Nephron progenitor cell (in vitro differentiated cells): ENCODE measurements at regions not wholly inside any gene's neighbourhood (a gene's known extent, or its start where the extent isn't known, plus 50 kb on each side); places are given as distances from the start of the nearest gene placed in this dataset.

Experiments used
- DNase-seq: peaks from one replicate; pipeline ENCODE4 v3.0.0; 2021
- H3K27ac Mint-ChIP-seq: 2 replicates; pipeline ENCODE4 v1.8.0; 2021; ENCODE audit warnings: mild to moderate bottlenecking, moderate library complexity, mixed read lengths
- H3K27me3 Mint-ChIP-seq: 2 replicates; pipeline ENCODE4 v1.8.0; 2021; ENCODE audit warnings: mild to moderate bottlenecking, low read depth, mixed read lengths; ENCODE audit not compliant: poor library complexity
- H3K36me3 Mint-ChIP-seq: 2 replicates; pipeline ENCODE4 v1.8.0; 2021; ENCODE audit warnings: low read depth, mixed read lengths
- H3K4me1 Mint-ChIP-seq: 2 replicates; pipeline ENCODE4 v1.8.0; 2021; ENCODE audit warnings: mixed read lengths
- H3K4me3 Mint-ChIP-seq: 2 replicates; pipeline ENCODE4 v1.8.0; 2021; ENCODE audit warnings: mild to moderate bottlenecking, moderate library complexity, mixed read lengths
- H3K9me3 Mint-ChIP-seq: 2 replicates; pipeline ENCODE4 v1.8.0; 2021; ENCODE audit warnings: mild to moderate bottlenecking, moderate library complexity, mixed read lengths
- CTCF ChIP-seq: fragments of 200-600 bp; sonication (generic); IDR thresholded peaks from 2 replicates; pipeline ENCODE4 v1.5.0; 2021; ENCODE audit warnings: antibody characterized with exemption

- H3K9me3 Mint-ChIP-seq, result no peaks in the 10 kb centered on the region
- DNase-seq, result no peak
- no peaks in the 10 kb centered on the region for H3K36me3 Mint-ChIP-seq
- no peak overlapping the region for H3K27ac Mint-ChIP-seq
- no peaks in the 10 kb centered on the region for H3K4me1 Mint-ChIP-seq
- TF ChIP-seq CTCF, result no peak
- no peak overlapping the region for H3K4me3 Mint-ChIP-seq
- H3K27me3 Mint-ChIP-seq, result no peaks in the 10 kb centered on the region
Measured at GRCh38 chr4:45985038-45985437, 138.8 kb downstream of the GABRG1 start.

- Mint-ChIP-seq H3K4me1 (no peaks in the 10 kb centered on the region), H3K27ac (no peak overlapping the region), H3K36me3 (no peaks in the 10 kb centered on the region), H3K27me3 (no peaks in the 10 kb centered on the region), H3K4me3 (no peak overlapping the region), H3K9me3 (peaks cover 18% of the 10 kb centered on the region)
- TF ChIP-seq CTCF, result no peak
- DNase-seq, result no peak
Measured at GRCh38 chr4:45971108-45971507, 152.7 kb downstream of the GABRG1 start.

- Mint-ChIP-seq H3K27me3 (no peaks in the 10 kb centered on the region), H3K4me3 (no peak overlapping the region), H3K9me3 (no peaks in the 10 kb centered on the region), H3K36me3 (no peaks in the 10 kb centered on the region), H3K27ac (no peak overlapping the region), H3K4me1 (no peaks in the 10 kb centered on the region)
- no peak for DNase-seq
- TF ChIP-seq CTCF, result no peak
Measured at GRCh38 chr4:45957353-45957752, 166.5 kb downstream of the GABRG1 start.

DNA sequence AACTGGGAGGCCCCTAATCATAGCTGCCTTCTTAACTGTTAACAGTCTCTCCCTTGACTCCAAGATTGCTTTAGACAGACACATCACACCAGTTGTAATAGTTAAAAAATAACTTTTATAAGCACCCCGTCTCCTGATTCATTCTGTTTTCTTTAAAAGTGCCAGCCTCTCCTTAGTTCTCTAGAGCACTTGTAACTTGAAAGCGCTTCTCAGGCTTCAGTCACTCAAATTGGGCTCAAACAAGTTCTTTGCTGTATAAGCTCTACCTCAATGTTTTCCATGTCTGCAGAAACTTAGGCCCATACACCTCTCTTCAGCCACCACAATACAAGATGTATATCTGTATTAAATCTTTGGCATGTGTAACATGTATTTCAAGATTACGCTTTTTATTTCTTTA, 169.6 kb downstream of the GABRG1 start:
- Mint-ChIP-seq H3K9me3 (no peaks in the 10 kb centered on the region), H3K27me3 (no peaks in the 10 kb centered on the region), H3K4me3 (no peak overlapping the region), H3K4me1 (no peaks in the 10 kb centered on the region), H3K36me3 (no peaks in the 10 kb centered on the region), H3K27ac (no peak overlapping the region)
- DNase-seq, result no peak
- TF ChIP-seq CTCF, result no peak

DNA sequence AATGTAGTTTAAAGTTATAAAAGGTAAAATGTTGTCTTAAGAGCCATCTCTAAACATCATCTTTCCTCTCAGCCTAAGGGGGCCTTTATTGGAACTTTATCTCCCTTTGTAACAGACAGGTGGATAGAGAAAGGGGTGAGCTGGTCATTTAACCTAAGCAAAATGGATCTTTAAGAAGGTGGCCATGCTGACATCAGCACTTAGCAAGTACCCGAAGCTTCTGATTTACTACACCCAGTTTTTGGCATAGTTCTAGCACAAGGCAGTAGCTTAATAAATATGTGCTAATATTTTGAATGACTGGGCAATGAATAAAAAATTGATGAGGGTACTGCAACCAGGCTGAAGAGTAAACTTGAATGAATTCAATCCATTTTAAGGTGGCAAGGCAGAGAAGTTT, 172.7 kb downstream of the GABRG1 start:
- Mint-ChIP-seq H3K36me3 (no peaks in the 10 kb centered on the region), H3K9me3 (no peaks in the 10 kb centered on the region), H3K27me3 (peaks cover 4% of the 10 kb centered on the region), H3K4me1 (no peaks in the 10 kb centered on the region), H3K4me3 (no peak overlapping the region), H3K27ac (no peak overlapping the region)
- DNase-seq, result no peak
- TF ChIP-seq CTCF, result no peak

GRCh38 chr4:45946699-45947098, 177.2 kb downstream of the GABRG1 start:
- no peak for TF ChIP-seq CTCF
- Mint-ChIP-seq H3K27me3 (peaks cover 4% of the 10 kb centered on the region), H3K9me3 (no peaks in the 10 kb centered on the region), H3K4me3 (no peak overlapping the region), H3K36me3 (no peaks in the 10 kb centered on the region), H3K4me1 (no peaks in the 10 kb centered on the region), H3K27ac (no peak overlapping the region)
- no peak for DNase-seq
